LNCAP (cell line): ENCODE measurements at regions not wholly inside any gene's neighbourhood (a gene's known extent, or its start where the extent isn't known, plus 50 kb on each side); places are given as distances from the start of the nearest gene placed in this dataset.

Experiments
- TF ChIP-seq, protein P1 (sequence below): fragments of 450-650 bp; IDR thresholded peaks from 2 replicates; pipeline ENCODE4 v1.5.1; 2017; ENCODE audit warnings: mild to moderate bottlenecking

DNA sequence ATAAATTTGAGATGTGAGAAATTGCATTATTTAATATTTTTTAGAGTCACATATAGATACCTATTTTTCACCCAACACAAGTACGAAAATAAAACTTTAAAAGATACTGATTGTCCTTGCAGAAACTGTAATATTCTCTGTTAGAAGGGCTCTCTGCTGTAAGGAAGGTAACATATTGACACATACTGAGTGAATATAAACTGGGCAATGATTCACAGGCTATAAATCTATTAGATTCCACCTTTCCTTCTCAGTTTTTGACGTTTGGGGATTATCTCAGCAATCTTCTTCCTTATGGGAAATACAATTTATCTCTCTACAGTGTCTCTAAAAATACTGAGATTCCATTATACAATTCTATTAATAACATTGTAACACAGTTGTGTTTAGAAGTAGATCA is 229.1 kb upstream of the MAP2 start:
- TF ChIP-seq, protein P1, sequence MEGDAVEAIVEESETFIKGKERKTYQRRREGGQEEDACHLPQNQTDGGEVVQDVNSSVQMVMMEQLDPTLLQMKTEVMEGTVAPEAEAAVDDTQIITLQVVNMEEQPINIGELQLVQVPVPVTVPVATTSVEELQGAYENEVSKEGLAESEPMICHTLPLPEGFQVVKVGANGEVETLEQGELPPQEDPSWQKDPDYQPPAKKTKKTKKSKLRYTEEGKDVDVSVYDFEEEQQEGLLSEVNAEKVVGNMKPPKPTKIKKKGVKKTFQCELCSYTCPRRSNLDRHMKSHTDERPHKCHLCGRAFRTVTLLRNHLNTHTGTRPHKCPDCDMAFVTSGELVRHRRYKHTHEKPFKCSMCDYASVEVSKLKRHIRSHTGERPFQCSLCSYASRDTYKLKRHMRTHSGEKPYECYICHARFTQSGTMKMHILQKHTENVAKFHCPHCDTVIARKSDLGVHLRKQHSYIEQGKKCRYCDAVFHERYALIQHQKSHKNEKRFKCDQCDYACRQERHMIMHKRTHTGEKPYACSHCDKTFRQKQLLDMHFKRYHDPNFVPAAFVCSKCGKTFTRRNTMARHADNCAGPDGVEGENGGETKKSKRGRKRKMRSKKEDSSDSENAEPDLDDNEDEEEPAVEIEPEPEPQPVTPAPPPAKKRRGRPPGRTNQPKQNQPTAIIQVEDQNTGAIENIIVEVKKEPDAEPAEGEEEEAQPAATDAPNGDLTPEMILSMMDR: no peak

DNA sequence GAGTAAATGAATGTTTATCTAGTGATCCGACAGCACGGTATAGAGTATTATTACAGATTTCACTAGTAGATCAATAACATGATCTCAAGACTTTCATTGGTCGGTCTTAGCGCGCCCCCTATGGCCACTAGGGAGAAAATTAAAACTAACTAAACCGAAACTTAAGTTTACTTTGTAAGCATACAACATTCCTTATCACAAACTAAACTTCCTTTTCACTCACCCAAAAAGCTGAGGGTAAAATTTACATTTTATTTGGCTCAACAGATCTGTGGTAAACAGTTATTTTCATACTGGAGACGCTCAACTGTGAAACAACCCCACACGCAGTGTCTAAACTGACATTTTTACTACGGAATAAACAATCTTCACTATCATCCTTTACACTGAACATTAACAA is 215.6 kb upstream of the MAP2 start:
- TF ChIP-seq, protein P1: peak; percentile 62

DNA sequence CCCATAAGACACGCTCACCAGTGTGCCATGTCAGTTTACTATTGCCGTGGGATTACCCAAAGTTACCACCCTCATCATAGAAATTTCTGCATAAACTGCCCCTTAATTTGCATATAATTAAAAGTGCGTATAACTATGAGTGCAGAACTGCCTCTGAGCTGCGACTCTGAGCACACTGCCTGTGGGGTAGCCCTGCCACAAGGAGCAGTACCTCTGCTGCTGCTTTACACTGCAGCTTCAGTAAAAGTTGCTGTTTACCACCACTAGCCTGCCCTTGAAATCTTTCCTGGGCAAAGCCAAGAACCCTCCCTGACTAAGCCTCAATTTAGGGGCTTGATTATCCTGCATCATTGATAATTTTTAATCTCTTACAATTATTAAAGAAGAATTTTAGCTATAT is 213.9 kb upstream of the MAP2 start:
- TF ChIP-seq, protein P1: no peak

DNA sequence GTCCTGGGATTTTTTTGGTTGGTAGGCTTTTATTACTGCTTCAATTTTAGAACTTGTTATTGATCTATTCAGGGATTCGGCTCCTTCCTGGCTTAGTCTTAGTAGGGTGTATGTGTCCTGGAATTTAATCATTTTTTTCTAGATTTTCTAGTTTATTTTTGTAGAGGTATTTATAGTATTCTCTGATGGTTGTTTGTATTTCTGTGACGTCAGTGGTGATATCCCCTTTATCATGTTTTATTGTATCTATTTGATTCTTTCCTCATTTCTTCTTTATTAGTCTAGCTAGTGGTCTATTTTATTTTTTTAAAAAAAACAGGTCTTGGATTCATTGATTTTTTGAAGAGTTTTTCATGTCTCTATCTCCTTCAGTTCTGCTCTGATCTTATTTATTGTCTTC is 193.3 kb upstream of the MAP2 start:
- TF ChIP-seq, protein P1: no peak

DNA sequence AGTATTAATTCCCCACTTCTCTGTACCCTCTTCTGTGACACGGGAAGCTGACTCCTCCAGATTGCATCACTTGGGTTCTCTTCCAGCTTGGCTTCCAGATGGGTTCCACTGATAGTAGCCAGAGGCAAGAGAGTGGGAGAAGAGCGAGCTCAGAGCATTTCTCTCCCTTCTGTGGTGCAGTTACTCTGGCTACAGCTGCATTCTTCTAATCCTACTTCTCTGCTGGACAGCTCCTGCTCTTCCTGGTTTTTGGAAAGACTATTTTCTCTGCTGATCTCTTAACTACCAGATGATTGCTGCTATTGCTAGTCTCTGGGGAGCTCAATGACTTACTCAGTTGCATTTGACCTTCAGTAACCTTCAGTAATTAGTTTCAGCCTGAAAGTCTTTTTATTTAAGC is 187.5 kb upstream of the MAP2 start:
- TF ChIP-seq, protein P1: no peak

DNA sequence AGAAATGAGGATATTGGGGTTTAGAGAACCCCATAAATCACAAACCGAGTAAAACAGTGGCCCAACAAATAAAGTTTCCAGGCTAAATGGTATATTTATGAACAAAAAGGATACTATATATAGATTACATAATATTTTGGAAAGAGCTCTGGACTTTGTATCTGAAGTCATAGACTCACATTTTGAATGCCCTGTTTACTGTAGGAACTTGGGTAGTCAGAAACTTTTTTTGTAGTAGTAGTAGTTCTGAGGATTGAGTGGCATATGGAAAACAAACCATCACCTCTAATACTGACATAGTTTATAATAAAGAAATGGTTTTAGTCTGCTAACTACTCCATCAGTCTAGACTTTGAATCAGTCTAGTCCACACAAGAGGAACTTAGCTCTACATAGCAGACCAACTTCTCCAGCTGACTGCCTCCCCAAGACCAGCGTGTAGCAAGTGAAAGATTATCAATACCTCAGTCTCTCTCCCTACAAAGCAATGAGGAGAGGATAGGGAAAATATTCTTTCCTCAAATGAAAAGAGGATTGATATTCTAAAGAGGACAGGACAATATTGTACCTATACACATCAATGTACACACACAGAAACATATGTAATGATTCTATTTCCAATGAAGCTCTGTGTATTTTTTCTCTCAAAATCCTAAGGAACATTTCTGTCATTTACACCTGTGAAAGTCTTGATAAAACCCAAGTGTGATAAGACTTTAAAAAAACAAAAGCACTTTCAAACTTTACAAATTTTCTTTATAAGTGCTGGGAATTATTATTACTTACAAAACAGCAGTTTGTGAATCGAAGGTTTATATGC is 184.9 kb upstream of the MAP2 start:
- TF ChIP-seq, protein P1: no peak

DNA sequence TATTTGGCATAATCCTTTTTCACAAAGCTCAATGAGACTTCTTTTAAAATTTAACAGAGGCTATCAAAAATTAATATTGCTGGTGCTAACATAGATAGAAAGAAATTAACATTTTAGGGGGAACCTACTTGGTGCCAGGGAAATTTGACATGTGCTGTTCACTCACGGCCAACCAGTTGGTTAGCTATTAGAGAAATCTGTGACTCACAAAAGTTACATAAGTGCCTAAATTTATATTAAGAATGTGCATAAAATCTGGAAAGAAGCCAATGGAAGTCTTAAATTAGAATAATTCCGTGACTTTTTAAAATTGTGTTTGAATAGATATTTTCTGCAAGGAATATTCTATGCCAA is 184.3 kb upstream of the MAP2 start:
- TF ChIP-seq, protein P1: no peak

DNA sequence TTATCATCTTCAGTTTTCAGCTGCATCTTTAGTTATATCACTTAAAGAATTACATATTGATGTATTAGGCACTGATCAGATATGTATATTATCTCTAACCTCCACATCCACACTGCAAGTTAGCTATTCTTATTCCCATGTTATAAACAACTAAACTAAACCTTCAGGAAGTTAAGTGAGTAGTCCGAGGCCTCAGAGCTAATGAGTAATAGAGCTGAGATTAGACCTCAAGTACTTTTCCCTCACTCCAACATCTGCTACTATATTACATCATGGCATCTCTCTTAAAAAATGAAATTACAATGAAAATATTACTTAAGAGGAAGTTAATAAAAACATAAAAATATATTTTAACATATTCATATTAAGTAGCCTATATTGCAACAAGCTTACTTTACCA is 183.6 kb upstream of the MAP2 start:
- TF ChIP-seq, protein P1: no peak
